RWPE1 (cell line): ENCODE measurements at regions not wholly inside any gene's neighbourhood (a gene's known extent, or its start where the extent isn't known, plus 50 kb on each side); places are given as distances from the start of the nearest gene placed in this dataset.

ENCODE experiments used
- CTCF ChIA-PET: fragments of 350-600 bp; sonication (Branson Sonifier 250); formaldehyde crosslinking; extraction: SDS; loops from one replicate; lab custom pipeline; 2021; lab: Yijun Ruan, JAX
- POLR2A ChIA-PET: fragments of 400-600 bp; formaldehyde crosslinking; extraction: SDS; loops from one replicate; lab custom pipeline; 2020; ENCODE audit warnings: antibody characterized with exemption; ENCODE audit not compliant: low non-redundant PET; lab: Yijun Ruan, JAX
- DNase-seq: peaks from one replicate; pipeline ENCODE4 v3.0.0; 2012; ENCODE audit warnings: low spot score
- H3K27ac ChIP-seq: fragments of 450-650 bp; 2 replicates; pipeline ENCODE4 v1.5.1; 2017
- CTCF ChIP-seq: fragments of 450-650 bp; conservative IDR thresholded peaks from 2 replicates; pipeline ENCODE4 v1.5.1; 2017; ENCODE audit warnings: low read depth, mild to moderate bottlenecking

GRCh38 chr9:74277532-74277931, 219.6 kb upstream of the RORB start:
- TF ChIP-seq CTCF, result no peak
- ChIA-PET CTCF (no interaction called here), POLR2A (no interaction called here)
- no peak overlapping the region for H3K27ac ChIP-seq
- no peak for DNase-seq

- no peak overlapping the region for H3K27ac ChIP-seq
- POLR2A ChIA-PET, result no interaction called here
- DNase-seq, result no peak
- TF ChIP-seq CTCF, result no peak
- CTCF ChIA-PET, result no interaction called here
Observed at GRCh38 chr9:74281674-74282073, 215.5 kb upstream of the RORB start.

DNA sequence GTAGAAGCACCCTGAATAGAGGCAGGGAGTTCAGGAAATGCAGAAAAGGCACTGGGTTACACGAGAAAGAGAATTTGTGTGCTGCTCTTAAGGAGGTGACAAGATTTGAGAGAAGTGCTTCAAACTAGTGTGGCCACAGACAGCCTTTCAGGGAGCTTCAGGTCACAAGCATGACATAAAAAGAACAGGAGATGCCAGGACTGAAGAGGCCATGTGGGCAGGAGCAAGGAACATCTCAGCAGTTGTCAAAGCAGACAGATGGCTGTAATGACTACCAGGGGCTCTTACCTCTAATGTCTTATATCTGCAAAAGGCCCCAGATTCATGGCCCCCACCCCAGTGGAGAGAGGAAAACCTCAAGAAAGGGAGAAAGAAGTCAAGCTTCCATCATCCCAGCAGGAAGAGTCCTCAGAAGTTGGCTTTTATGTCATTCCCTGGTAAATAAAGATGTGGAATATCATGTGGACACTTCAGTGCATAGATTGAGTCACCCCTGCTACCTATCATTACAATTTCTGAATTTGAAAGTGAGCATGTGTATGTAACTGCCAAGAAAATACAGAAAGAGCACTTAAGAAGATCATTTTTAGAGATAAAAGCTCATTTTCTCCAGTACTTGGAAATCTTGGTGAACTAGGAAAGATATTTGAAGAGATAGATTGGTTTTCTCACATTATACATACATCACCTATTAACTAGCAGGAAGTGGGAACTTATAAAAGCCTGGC, 214.4 kb upstream of the RORB start:
- no peak for TF ChIP-seq CTCF
- ChIA-PET CTCF (interaction anchor here (0.6 to 0.7 kb wide), 2 partner anchors 216 to 1059 kb away, joined by 3 read pairs; no protein-coding TSS in a partner anchor), POLR2A (no interaction called here)
- H3K27ac ChIP-seq, result no peak overlapping the region
- no peak for DNase-seq

DNA sequence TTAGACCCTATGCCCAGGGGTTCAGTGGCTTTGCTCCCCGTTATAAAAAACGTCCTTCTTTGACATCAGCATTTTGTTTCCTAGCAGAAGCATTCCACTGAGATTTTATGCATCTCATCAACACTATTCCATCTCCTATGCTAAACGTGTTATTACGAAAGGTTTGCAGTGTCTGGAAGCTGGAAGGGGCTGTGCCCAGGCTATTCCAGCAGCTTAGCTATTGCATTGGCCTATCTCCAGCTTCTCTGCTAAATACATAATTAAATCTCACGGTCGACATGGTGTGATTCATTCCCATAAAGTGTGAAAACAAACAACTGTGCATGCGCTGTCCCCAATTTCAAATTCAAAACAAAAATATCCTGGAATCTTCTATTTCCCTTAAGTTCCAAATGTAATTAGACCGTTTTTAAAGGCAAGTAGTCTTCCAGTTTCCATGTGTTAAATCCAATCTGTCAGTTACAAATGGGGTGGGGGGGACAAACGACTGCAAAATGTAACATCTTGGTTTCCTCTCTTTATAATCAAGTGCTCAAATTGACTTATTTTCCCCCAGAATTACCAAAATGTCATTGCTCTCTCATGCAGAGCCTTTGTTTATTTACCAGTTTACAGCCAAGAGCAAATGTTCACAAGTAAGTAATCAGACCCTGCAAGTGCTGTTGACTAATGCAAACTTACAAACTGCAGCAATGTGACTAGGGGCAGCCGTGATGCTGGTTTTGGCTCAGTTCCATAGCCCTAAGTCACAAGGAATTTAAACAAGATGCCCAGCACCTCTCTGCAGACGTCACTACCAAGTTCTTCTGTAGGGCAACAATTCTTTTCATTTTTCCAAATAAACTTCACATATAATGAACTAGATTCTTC, 212.3 kb upstream of the RORB start:
- ChIA-PET CTCF (no interaction called here), POLR2A (no interaction called here)
- no peak overlapping the region for H3K27ac ChIP-seq
- DNase-seq, result no peak
- no peak for TF ChIP-seq CTCF

- TF ChIP-seq CTCF, result no peak
- ChIA-PET CTCF (interaction anchor here (0.5 kb wide), 1 partner anchor 1682 kb away, joined by 3 read pairs; no protein-coding TSS in a partner anchor), POLR2A (no interaction called here)
- H3K27ac ChIP-seq, result no peak overlapping the region
- DNase-seq, result no peak
Observed at GRCh38 chr9:74293479-74293878, 203.7 kb upstream of the RORB start.

DNA sequence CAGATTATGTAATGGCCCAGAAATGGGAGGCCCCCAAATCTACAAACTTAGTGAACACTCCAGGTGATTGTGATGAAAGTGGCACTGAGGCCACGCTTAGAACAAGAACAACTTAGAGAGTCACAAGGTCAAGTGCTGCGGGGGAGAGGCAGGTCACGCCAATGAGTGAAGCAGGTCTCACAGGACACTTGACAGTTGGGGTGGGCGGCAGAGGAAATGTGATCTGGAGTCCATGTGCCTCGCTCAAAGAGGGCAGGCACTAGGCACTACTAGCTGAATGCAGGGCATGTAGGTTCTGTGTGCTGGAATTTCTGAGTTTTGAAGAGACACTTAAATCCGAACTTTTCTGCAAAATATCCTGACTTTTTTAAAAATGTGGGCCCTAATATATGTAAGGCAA, 193.2 kb upstream of the RORB start:
- ChIA-PET CTCF (no interaction called here), POLR2A (no interaction called here)
- TF ChIP-seq CTCF, result no peak
- no peak for DNase-seq
- H3K27ac ChIP-seq, result no peak overlapping the region
